ENCODE measurements at regions not wholly inside any gene's neighbourhood (a gene's known extent, or its start where the extent isn't known, plus 50 kb on each side); places are given as distances from the start of the nearest gene placed in this dataset.
A peak's percentile ranks its signal among the peaks of the same experiment; 100 is the strongest.
"Not testable (repeated sequence)": the region's sequence is repeated elsewhere in the genome, so short reads cannot be mapped to it uniquely, and the experiment has no call there.

DNA sequence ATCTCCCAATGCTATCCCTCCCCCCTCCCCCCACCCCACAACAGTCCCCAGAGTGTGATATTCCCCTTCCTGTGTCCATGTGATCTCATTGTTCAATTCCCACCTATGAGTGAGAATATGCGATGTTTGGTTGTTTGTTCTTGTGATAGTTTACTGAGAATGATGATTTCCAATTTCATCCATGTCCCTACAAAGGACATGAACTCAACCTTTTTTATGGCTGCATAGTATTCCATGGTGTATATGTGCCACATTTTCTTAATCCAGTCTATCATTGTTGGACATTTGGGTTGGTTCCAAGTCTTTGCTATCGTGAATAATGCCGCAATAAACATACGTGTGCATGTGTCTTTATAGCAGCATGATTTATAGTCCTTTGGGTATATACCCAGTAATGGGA lies 106.1 kb downstream of the FOXD4L6 start:
- DNase-seq (ENCODE audit: low spot score); intact Hi-C loops (cut with DNase I): not testable (repeated sequence)

DNA sequence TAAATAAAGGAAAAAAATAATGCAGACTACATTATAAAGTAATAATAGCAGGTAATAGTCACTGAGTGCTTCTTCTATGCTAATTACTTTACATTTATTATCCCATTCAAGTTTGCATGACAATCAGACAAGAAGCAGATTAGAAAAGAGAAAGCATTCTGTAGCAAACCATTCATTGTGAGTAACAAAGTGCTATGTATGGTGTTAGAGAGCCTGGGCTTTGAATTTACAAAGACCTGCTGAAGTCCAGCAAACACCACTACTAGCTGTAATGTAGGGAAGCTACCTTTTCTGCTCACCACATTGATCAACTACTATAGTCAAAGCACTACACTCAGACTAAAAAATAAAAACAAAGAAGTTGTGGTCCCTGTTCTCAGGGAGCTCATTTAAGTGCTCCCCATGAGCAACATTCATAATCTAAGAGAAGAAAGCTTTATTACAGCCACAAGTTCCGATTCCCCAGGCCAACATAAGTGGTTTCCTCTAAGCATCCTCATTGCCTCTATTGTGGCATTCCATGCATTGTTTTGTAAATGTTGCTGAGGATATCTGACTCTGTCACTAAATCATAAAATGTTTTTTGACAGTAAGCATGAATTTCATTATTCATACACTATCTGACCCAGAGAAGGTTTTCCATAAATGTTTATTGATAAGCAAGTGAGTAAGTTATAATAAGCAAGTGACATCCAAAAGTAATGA lies 108.5 kb downstream of the FOXD4L6 start:
- DNase-seq (ENCODE audit: low spot score); intact Hi-C loops (cut with DNase I): not testable (repeated sequence)

DNA sequence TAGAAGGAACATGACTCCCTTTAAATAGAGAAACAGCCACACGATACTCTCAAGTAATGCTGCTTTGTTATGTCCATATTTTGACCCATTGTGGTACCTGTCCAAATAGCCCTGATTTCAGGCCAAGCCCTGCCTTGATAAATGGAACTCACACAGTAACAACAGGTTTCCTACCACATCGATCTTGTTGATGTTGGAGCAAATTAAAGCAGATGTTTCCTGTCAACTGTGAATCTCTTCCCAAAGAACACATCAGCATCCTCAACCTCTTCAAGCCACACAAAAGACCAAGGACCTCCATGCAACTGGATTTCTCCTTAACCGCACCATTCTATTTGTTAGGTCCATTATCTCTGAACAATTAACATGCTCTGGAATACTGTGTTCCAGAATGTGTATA lies 109.5 kb downstream of the FOXD4L6 start:
- intact Hi-C loops (cut with DNase I); DNase-seq (ENCODE audit: low spot score): not testable (repeated sequence)

DNA sequence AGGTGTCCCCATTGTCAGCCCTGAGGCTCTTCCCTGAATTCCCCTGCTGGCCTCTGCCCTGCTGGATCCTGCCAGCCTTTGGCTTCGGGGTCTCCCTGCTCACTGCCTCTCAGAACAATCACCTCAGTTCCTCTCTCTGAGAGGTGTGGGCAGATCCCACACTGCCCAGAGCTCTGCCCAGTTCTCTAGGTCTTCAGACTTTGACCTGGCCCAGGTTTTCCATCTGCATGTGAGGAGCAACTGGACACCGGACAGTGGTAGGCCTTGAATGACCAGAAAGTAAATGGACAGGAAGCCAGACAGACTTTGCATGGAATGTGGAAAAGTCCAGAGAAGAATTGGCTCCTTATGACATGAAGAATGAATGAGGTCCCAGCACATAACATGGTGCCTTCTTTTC lies 111.8 kb downstream of the FOXD4L6 start:
- DNase-seq (ENCODE audit: low spot score); intact Hi-C loops (cut with DNase I): not testable (repeated sequence)

DNA sequence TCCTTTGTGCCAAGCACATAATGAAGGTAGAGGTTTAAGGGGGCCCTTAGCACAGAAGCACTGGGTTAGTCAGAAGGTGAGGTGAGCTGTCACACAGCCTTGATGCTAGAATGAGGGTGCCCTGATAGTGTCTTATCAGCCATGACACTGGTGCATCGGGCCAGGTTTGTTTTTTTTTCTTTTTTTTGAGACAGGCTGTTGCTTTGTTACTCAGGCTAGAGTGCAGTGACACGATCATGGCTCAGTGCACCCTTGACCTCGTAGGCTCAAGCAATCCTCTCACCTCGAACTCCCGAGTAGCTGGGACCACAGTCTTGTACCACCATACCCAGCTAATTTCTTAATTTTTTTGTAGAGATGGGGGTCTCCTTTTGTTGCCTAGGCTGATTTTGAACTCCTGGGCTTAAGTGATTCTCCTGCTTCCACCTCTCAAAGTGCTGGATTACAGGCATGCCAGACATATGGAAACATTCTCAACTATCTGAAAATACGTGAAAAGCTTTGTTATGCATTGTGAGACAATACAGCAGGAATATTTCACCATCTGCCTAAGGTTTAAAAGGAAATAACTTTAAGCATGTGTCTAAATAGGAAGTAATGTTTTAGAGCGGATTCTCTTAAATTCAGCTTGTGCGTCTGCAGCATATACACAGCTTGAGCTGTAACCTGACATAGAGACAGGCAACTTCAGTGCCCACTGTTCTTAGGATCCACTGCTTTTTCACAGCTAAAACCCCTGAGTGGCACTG lies 128.4 kb downstream of the FOXD4L6 start:
- intact Hi-C loops (cut with DNase I); DNase-seq (ENCODE audit: low spot score): not testable (repeated sequence)

DNA sequence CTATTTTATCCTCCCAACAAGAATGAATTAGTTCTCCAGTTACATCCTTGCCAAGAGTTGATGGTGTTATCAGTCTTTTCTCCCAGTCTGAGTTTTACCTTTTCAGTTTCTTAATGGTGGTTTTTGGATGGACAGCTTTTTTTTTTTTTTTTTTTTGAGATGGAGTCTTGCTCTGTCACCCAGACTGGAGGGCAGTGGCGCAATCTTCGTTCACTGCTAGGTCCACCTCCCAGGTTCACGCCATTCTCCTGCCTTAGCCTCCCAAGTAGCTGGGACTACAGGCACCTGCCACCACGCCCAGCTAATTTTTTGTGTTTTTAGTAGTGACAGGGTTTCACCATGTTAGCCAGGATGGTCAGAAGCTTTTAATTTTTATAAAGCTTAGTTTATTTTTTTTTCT lies 133.0 kb downstream of the FOXD4L6 start:
- DNase-seq (ENCODE audit: low spot score); intact Hi-C loops (cut with DNase I): not testable (repeated sequence)

DNA sequence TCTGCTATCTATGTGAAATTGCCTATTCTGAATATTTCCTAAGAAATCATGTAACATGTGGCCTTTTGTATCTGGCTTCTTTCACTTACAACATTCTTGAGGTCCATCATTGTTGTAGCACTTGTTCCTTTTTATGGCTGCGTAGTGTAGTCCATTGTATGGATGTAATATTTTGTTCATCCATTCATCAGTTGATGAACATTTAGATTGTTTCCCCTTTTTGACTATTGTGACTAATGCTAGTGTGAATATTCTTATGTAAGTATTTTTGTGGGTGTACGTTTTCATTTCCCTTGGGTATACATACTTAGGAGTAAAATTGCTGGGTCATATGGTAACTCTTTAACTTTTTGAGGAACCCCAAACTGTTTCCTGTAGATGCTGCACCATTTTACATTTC lies 134.6 kb downstream of the FOXD4L6 start:
- DNase-seq (ENCODE audit: low spot score); intact Hi-C loops (cut with DNase I): not testable (repeated sequence)

DNA sequence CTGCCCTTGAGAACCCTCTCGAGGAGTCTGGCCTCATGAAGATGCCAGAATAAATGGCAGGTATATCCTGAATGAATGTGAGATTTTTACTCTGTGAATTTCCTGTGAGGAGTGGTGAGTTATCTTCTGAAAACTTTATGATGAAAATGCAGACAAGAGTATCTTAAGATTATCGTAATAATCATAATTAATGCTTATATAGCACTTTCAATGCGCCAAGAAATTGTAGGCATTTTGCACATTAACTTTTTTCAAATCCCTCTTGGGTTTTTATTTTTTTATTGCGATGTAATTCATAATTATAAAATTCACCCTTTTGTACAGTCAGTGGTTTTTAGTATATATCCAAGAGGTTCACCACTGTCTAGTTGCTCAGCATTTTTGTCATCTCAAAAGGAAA lies 135.1 kb downstream of the FOXD4L6 start:
- intact Hi-C loops (cut with DNase I): not testable (repeated sequence)

DNA sequence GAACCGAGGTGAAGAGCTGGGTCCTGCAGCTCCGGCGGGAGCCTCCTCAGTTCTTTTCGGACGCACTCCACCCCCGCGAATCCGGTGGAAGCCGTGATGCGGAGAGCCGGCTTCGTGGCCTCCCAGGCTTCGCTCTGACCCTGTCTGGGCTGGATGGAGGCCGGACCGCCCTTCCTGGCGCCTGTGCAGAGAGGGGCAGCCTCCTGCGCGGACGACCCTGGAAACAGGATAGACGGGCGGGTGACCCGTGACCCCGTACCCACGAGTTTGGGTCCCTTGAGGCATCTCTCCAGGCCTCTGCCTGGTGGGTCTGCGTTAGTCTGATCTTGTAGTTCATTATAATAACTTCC lies 136.0 kb downstream of the FOXD4L6 start:
- DNase-seq (ENCODE audit: low spot score): peak; percentile 91
- intact Hi-C loops (cut with DNase I): not testable (repeated sequence)

More for the DNA sequence above, 135.1 kb downstream of the FOXD4L6 start:
- not testable (repeated sequence) for DNase-seq (ENCODE audit: low spot score)

GRCh38 chr9:40991741-40992471 lies 136.6 kb downstream of the FOXD4L6 start:
- intact Hi-C loops (cut with DNase I): not testable (repeated sequence)
- peak; percentile 100 for DNase-seq (ENCODE audit: low spot score)

DNA sequence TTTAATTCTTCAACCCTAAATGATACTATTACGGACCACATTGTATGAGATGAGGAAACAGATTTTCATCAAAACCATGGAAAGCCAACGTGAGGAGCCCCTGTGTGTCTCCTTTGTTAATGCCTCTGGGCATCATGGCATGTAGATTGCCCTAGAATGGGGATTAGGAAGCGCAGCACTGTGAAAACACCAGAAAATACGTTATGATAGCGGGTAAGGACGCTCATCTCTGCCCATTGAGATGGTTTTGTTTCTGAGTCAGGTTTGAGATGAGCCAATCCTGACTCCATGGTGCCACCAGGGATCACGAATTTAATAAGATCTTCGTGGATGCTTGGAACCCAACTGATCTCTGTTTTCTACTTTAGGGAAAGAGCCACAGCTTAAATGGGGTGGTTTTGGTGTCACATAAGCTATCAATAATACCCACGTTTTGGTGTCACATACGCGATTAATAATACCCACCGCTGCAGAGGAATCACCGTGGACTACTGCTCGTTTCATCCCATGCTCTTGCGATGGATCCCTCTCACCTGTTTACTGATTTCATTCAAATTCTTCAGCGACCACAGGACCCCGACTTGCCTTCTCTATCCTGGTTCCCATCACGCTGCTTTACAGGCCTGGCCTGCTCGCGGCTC lies 137.3 kb downstream of the FOXD4L6 start:
- intact Hi-C loops (cut with DNase I); DNase-seq (ENCODE audit: low spot score): not testable (repeated sequence)

DNA sequence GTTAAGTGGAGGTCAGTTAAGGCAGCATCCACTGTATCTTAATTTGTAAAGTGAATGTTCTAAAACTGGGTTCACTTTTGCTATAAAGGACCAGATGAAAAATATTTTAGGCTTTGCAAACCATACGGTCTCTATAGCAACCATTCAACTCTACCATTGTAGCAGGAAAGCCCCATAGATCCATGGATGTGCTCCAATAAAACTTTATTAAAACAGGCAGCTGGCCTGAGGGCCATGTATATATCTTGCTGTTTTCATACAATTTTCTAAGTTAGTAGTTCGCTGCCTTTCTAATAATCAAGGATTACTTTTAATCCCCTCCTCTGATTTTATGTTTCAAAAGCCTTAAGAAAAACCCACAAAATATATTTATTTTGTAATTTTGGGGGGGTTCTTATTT lies 142.1 kb downstream of the FOXD4L6 start:
- intact Hi-C loops (cut with DNase I); DNase-seq (ENCODE audit: low spot score): not testable (repeated sequence)

DNA sequence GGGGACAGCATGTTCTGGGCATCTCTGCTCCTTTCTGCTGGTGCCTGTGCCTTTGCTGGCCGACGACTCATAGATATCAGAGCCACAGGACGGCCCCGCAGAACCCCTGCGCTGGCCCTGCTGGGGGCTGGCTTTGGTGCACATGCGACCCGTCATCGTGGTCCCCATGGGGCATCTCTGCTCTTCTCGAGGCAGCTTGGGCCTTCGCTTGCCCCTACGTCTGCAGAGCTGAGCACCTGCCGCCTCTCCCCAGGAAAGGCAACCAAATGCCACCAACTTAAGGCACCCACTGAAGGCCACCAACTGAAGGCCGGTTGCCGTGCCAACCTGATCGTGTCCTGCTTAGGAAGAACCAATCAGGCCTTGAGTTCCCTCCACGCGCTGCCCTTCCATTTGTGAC lies 153.1 kb downstream of the FOXD4L6 start:
- intact Hi-C loops (cut with DNase I); DNase-seq (ENCODE audit: low spot score): not testable (repeated sequence)

- intact Hi-C loops (cut with DNase I); DNase-seq (ENCODE audit: low spot score): not testable (repeated sequence)
These were observed 153.6 kb downstream of the FOXD4L6 start for GRCh38 chr9:40974912-40975311.

DNA sequence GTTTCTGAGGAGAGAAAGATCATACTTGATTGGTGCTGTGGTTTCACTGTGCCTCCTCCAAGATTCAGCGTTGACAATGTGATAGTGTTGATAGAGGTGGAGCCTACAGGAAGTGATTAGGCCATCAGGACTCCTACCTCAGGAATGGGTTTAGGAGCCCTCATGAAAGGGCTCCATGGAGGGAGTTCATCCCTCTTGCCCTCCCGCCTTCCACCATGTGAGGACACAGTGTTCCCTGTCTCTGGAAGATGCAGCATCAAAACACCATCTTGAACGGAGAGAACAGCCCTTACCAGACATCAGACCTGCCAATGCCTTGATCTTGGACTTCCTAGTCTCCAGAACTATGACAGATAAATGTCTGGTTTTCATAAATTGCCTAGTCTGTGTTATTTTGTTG lies 156.7 kb downstream of the FOXD4L6 start:
- DNase-seq (ENCODE audit: low spot score); intact Hi-C loops (cut with DNase I): not testable (repeated sequence)

DNA sequence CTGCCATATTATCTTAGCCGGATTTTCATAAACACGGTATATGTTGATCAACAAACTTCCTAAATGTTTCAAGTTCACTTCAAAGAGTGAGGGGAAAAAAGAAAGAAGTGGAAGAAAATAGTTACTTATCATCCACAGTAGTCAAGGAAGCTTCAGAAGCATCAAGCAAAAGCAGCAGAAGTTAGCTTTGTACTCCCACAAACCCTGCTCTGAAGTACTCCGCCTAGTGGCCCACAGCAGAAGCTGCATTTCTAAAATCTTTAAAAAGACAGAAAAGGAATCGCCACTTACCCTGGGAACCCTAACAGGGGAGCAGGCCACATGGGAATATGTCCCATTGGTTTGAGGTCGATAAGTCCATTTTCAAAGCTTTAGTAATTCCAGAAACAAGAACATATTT lies 158.1 kb downstream of the FOXD4L6 start:
- DNase-seq (ENCODE audit: low spot score); intact Hi-C loops (cut with DNase I): not testable (repeated sequence)

DNA sequence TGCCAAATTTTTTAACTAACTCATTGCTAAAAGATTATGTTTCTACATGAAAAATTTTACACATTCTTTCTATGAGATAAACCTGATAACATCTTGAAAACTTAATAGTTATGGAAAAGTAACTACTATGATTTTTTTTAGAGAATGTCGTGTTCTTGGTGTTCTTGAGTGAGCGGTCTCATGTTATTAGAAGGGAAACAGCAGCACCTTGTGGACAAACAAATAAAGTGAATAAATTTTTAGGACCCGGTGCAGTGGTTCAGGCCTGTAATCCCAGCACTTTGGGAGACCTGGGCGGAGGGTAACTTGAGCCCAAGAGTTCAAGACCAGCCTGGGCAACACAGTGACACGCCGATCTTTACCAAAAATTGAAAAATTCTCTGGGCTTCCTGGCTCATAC lies 166.0 kb downstream of the FOXD4L6 start:
- DNase-seq (ENCODE audit: low spot score): not testable (repeated sequence)

GRCh38 chr9:40951876-40952494 lies 176.5 kb downstream of the FOXD4L6 start:
- DNase-seq (ENCODE audit: low spot score); intact Hi-C loops (cut with DNase I): not testable (repeated sequence)

More for the DNA sequence above, 166.0 kb downstream of the FOXD4L6 start:
- intact Hi-C loops (cut with DNase I): not testable (repeated sequence)

GRCh38 chr9:40946228-40946627 lies 182.3 kb downstream of the FOXD4L6 start:
- intact Hi-C loops (cut with DNase I); DNase-seq (ENCODE audit: low spot score): not testable (repeated sequence)
